Nephron (organoid): ENCODE measurements at regions not wholly inside any gene's neighbourhood (a gene's known extent, or its start where the extent isn't known, plus 50 kb on each side); places are given as distances from the start of the nearest gene placed in this dataset.

Experiments used
- H3K27ac Mint-ChIP-seq, 3 experiments: 2 replicates each; pipeline ENCODE4 v1.8.0; 2020; ENCODE audit warnings: mixed read lengths in 3 of 3, mild to moderate bottlenecking in 2 of 3, moderate library complexity in 1 of 3
- H3K27me3 Mint-ChIP-seq: 2 replicates; pipeline ENCODE4 v1.8.0; 2021; ENCODE audit warnings: low read depth, mild to moderate bottlenecking, moderate library complexity, mixed read lengths
- H3K36me3 Mint-ChIP-seq: 2 replicates; pipeline ENCODE4 v1.8.0; 2020; ENCODE audit warnings: low read depth, mixed read lengths
- H3K4me1 Mint-ChIP-seq: 2 replicates; pipeline ENCODE4 v1.8.0; 2020; ENCODE audit warnings: mixed read lengths
- H3K4me3 Mint-ChIP-seq, 3 experiments: 2 replicates each; pipeline ENCODE4 v1.8.0; 2020; ENCODE audit warnings: mild to moderate bottlenecking in 3 of 3, mixed read lengths in 3 of 3, moderate library complexity in 2 of 3
- H3K9me3 Mint-ChIP-seq: 2 replicates; pipeline ENCODE4 v1.8.0; 2020; ENCODE audit warnings: mixed read lengths
- CTCF ChIP-seq, 3 experiments: fragments of 200-600 bp; sonication (generic); IDR thresholded peaks; one replicate each; pipeline ENCODE4 v1.5.0; 2021; ENCODE audit warnings: antibody characterized with exemption in 3 of 3; ENCODE audit not compliant: unreplicated experiment in 3 of 3

DNA sequence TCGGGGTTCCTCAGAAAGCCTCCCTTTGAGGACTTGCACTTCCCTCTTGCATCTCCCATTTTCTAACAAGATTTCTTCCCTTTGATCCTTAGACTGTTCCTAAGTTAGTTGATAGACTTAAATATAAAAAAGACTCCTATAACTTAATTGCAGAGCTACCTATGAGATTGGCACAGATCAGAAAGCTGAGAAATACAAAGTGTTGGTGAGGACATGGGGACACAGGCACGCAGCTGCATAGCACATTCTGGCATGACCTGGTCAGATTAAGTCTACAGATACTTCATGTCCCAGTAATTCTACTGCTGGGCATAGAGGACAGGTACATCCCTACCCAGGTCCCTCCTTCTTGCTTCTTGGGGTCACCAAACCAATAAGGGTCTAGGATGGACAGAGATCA lies 141.7 kb upstream of the LHX5 start:
- Mint-ChIP-seq H3K27me3 (peaks cover 89% of the 10 kb centered on the region), H3K9me3 (peaks cover 4% of the 10 kb centered on the region), H3K4me3 (no peak overlapping the region), H3K4me1 (no peaks in the 10 kb centered on the region), H3K36me3 (no peaks in the 10 kb centered on the region), H3K27ac (no peak overlapping the region)
- TF ChIP-seq CTCF (IDR thresholded peaks at IDR 0.05; ENCODE audit: unreplicated experiment in 3 of 3), result no peak

- Mint-ChIP-seq H3K4me1 (no peaks in the 10 kb centered on the region), H3K27ac (no peak overlapping the region), H3K36me3 (no peaks in the 10 kb centered on the region), H3K9me3 (peaks cover 6% of the 10 kb centered on the region), H3K27me3 (peaks cover 92% of the 10 kb centered on the region), H3K4me3 (no peak overlapping the region)
- TF ChIP-seq CTCF (IDR thresholded peaks at IDR 0.05; ENCODE audit: unreplicated experiment in 3 of 3), result no peak
Observed at GRCh38 chr12:113612793-113613192, 141.1 kb upstream of the LHX5 start.

GRCh38 chr12:113612076-113612728 lies 140.5 kb upstream of the LHX5 start:
- Mint-ChIP-seq H3K9me3 (peaks cover 6% of the 10 kb centered on the region), H3K27me3 (peaks cover 91% of the 10 kb centered on the region), H3K36me3 (no peaks in the 10 kb centered on the region), H3K27ac (no peak overlapping the region), H3K4me1 (no peaks in the 10 kb centered on the region), H3K4me3 (no peak overlapping the region)
- TF ChIP-seq CTCF (IDR thresholded peaks at IDR 0.05; ENCODE audit: unreplicated experiment in 3 of 3), result no peak

DNA sequence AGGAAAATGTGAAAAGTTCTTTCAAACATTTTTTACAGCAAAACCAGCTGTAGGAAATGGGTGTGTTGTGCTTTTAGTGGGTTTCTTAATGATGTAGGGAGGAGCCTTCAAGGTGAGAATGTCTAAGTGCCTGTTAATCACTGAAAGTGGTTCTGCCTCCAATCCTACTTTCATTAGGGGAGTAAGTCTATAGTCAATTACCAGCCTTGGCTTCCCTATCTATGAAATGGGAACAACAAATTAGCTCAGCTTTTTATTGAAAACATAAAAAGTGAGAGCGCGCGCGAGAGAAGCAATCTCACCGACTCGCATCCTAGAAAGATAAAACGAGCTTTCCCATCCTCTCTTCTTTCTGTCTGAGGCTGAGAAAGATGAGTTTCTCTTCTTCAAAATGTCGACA lies 140.0 kb upstream of the LHX5 start:
- Mint-ChIP-seq H3K4me3 (no peak overlapping the region), H3K27me3 (peaks cover 92% of the 10 kb centered on the region), H3K9me3 (peaks cover 6% of the 10 kb centered on the region), H3K4me1 (no peaks in the 10 kb centered on the region), H3K27ac (no peak overlapping the region), H3K36me3 (no peaks in the 10 kb centered on the region)
- no peak for TF ChIP-seq CTCF (IDR thresholded peaks at IDR 0.05; ENCODE audit: unreplicated experiment in 3 of 3)

GRCh38 chr12:113610698-113611097 lies 139.0 kb upstream of the LHX5 start:
- Mint-ChIP-seq H3K4me1 (no peaks in the 10 kb centered on the region), H3K4me3 (no peak overlapping the region), H3K27ac (no peak overlapping the region), H3K9me3 (peaks cover 9% of the 10 kb centered on the region), H3K36me3 (no peaks in the 10 kb centered on the region), H3K27me3 (peaks cover 93% of the 10 kb centered on the region)
- TF ChIP-seq CTCF (IDR thresholded peaks at IDR 0.05; ENCODE audit: unreplicated experiment in 3 of 3), result no peak
